ENCODE measurements at regions not wholly inside any gene's neighbourhood (a gene's known extent, or its start where the extent isn't known, plus 50 kb on each side); places are given as distances from the start of the nearest gene placed in this dataset.

- TF ChIP-seq GATA2 (IDR thresholded peaks at IDR 0.05; ENCODE audit: low read depth, low read length) (no peak), GATA3 (IDR thresholded peaks at IDR 0.05; ENCODE audit: low read depth, low read length) (no peak)
Observed at GRCh38 chr2:71951083-71951468, 196.6 kb downstream of the CYP26B1 start.
